Activated CD4-positive, alpha-beta T cell treated with anti-CD3 and anti-CD28 coated beads for 24 hours (primary cell): ENCODE measurements at regions not wholly inside any gene's neighbourhood (a gene's known extent, or its start where the extent isn't known, plus 50 kb on each side); places are given as distances from the start of the nearest gene placed in this dataset.

Source experiments
- DNase-seq, 2 donors: peaks; one replicate each; pipeline ENCODE4 v3.0.0-alpha.2; 2020; ENCODE audit warnings: low read depth in 2 of 2

DNA sequence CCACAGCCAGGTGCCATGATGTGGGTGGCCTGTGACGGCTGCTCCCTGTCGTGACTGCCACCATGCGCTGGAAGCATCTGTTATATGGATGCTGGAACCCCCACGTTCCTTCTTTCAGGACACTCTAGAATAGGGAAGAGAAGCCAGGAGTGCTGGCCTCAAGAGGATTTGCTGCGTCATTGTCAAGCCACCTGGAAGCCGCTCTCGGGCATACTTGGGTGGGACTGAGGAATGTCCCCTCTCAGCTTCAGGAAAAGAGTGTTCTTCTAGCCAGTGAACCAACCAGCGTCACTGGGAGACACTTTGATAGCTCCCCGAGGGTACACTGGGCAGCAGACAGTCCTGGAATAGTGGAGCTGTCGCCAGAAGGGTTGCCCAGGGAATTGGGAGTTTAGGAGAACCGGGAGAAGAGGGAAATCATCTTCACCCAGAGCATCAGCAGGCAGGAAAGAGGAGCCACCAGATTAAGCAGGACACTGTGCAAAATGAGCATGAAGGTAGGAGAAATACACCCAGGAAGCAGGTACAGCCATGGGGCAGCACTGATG lies 130.8 kb upstream of the SASH1 start:
- no peak for DNase-seq

DNA sequence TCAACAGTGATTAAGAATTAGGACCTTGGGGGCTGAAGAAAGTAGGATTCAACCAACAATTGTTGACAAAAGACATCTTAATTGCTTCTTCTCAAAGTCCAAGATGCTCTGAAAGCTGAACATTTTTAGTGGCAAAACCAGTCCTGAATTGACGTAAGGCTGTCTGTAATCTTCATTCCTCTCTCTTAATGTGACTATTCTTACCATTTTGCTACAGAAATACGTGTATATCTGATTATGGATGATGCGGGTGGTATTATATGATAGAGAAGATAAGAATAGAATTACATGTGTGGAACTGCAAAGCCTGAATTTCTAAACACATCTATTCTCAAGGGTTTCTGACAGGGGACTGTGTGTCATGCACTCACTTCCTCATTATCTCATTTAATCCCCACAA lies 130.3 kb upstream of the SASH1 start:
- no peak for DNase-seq

DNA sequence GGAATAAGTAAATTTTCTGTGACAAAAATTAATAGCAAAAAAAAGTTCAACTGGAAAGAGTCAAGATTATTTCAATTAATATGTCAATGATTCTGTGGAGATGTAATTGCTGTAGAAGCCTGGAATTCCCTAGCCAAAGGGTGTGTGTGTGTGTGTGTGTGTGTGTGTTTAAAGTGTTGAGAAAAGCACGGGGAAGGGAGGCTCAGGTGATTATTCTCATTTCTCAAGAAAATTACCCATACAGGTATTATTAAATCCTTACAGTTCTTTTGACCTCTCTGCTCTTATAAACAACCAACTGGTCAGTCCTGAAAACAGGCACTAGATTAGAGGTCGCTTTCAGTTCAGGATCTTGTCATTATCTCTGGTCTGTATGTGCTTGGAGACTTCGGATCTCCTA lies 129.3 kb upstream of the SASH1 start:
- DNase-seq, result no peak

DNA sequence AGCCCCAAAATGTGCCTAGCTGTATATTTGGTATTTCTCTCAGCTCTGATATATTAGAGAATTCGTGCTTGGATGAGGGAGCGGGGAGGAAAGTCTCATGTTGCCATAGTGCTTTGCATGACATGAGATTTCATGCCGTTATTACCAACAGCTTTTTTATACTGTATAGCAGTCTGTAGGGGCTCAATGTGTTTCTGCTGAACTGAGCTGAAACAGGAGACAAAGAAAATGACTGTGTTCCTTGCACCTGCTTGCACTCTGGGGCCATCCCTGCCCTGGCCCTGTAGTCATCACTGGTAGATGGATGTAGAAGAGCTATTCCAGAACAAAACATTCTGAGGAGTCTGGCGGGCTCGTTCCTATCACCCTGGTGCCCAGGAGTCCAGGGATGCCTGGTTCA lies 128.0 kb upstream of the SASH1 start:
- no peak for DNase-seq

DNA sequence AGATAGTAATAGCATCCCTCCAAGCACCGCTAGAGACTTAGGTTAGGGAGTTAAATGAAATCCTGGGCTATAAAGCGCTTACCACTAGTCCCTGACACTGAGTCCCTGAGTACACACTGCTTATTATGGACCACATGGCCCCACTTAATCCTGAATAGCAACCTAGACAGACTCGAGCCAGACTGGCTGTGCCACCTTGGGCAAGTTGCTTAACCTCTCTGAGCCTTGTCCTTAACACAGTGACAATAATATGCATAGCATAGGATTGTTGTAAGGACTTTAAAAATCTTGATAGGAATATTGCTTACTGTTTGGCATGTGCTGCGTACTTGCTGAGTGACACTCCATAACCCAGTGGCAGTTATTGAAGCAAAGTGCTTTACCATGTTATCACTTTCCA lies 125.6 kb upstream of the SASH1 start:
- DNase-seq, result no peak

DNA sequence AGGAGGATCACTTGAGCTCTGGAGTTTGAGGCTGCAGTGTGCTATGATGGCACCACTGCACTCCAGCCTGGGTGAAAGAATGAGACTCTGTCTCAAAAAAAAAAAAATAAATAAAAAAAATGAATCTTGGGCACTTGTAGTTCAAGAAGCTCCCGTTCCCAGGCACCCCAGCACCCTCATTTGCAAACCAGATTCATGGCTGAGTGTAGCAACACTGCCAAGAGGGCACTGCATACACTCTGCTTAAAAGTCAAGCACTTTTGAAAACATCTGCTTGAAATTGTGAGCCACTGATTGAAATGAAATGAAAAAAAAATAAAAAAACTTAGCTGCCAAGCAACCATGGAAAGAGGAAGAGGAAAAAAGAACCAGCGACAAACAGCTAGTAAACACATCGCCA lies 124.7 kb upstream of the SASH1 start:
- no peak for DNase-seq

DNA sequence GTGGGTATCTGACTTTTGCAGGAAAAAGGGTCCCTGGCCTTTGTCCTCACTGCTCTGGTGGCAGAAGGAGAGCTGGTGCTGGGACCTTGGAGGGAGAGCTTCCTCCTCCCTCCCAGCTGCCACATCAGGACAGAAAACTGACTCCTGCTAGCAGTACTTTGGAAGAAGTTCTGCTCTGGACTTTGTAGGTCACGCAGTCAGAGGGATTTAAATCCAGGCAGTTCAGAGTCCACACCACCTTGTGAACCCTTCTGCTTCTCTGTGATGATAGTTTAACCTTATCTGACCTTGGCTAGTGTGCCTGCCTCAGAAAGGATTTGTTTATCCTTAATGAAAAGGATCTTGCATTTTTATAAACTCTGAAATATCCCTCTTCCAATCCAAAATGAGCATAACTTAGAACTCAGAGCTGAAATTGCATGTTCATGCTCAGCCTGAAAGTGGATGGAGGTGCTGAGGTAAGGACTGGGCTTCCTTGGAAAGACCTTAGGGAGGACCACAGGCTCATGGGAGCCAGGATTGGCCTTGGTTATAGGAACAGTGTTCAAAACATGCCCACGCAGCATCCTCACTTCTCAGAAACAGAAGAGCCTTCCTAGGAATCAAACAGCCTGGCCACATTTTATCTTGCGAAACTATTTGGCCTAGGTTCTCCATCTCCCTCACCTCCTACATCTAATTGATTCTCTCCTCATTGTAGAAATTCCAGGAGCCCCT lies 123.9 kb upstream of the SASH1 start:
- DNase-seq, result no peak

DNA sequence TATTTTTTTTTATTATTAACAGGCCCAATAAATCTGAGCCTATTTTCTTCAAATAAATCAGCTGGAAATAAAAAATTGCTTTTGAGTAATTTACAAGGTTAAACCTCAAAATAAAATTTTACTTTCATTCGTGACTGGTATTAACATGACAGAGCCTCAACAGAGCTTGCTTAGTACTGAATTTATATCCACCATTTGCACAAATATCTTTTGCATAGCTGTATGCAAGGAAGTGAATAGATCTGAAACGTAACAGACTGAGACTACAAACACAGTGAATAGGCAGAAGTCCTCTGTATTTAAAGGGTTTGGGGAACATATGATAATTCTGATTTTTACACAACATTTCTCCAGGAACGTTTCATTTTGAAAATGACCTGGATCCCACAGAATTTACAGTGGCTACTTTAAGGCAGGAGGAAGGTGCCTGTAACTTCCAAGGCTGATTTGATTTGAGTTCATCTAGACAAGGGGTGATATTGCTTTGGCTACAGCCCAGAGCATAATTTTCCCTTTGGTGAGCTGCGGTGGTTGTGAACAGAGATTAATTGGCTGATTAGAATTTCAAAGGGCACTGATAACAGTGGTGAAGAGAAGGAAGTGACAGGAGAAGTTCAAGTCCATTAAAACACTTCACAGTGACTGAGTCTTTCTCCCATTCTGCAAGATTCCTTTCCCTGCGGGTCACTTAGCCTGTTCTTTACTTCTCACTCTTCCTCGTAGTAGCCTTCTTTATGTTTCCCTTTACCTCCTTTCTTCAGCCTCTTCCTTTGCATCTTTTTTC lies 121.2 kb upstream of the SASH1 start:
- no peak for DNase-seq

DNA sequence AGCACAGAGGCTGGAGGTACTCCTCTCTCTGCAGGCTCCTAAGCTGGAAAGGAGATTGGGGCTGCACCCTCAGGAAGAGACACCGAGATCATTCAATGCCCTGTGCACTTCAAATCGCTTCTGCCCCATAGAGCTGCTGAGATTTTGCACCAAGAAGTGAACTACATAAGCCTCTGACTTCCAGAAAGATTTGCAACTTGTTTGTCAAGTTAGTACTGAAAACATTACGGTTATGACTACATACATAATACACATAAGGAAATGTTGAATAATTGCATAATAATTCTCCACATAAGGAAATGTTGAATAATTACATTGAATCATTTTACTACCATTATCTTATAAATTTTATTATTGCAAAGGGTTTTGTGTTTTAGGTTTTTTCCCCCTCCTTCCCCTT lies 120.3 kb upstream of the SASH1 start:
- no peak for DNase-seq

DNA sequence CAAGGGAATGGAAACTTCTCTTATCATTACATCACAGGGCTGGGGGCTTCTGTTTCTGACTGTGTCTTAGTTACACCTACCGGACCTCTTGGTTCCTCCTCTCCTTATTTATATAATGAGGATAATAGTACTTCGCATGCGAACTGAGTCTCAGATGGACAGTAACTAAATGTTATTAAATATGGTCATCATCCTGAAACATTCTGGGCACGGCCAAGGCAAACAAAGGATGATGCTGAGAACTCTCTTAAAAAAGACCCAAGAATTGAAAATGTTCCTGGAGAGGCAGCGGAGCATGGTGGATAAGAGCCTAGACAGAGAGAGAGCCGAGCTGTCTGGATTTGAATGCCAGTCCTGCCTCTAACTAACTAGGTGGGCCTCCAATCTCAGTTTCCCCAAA lies 119.8 kb upstream of the SASH1 start:
- DNase-seq, result no peak

DNA sequence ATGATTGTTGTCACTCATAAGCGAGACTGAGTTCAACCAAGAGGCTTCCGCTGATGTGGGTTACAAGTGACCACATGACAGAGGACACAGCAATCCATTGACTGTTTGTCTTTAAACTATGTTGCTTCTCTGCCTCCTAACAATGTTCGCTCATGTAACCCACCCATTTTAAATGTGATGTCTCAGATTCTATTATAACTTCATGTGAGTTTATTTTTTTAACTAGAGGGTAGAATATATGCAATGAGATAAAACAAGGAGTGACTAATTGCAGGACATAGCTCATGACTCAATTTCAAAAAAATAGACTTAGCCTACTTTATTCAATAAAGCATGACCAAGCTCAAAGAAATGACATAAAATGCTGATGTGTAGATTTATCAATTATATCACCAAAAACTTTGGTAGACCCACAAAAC lies 119.2 kb upstream of the SASH1 start:
- no peak for DNase-seq

DNA sequence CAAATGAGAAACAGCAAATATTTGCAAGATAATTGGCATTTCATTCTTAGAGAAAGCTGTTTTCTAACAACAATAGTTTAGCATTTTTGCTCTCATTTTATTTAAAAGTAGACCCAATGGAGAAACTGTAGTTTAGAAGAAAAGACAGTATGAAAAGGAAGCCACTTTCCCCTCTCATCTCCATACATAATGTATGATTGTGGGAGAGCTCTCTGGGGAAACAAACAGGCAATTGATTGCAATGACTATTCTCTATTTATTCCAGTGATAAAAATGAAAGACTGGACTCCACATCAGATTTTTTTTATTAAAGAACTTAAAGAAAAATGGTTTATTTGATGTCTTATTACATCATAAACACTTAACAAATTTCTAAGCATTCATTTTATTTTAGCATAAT lies 116.8 kb upstream of the SASH1 start:
- no peak for DNase-seq

DNA sequence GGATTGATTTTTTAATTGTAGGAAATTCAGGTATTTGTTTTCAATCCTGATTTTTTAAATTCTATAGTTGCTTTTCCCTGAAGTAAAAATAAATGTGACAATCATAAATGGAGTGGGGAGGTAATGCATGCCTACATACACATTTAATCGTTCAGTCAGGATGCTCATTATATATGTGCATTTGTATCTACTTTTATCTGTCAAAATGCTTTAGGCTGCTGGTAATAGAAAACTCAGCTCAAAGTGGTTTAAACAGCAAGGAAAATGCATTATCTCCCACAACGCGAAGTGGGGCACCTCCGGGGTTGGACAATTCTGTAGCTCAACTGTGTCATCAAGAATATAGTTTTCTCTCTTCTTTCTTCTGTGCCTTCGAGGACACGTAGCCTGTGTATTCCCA lies 116.4 kb upstream of the SASH1 start:
- DNase-seq, result no peak

DNA sequence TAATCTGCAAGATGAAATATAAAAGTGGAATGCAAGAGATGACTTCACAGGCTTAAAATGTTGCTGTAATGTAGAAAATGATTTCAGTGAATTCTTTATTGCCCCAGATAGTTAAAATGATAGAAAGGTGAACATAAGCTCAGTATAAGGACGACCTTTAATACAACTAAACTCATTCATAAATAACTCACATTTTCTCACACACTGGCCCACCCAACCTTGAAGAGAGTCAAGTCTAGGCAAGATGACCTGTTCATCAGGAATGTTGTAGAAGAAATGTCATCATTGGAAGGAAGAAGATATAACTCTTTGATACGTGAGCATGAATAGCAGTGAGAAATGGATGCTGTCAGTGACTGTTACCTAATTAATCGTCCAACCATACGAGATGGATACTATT lies 111.1 kb upstream of the SASH1 start:
- DNase-seq, result no peak

DNA sequence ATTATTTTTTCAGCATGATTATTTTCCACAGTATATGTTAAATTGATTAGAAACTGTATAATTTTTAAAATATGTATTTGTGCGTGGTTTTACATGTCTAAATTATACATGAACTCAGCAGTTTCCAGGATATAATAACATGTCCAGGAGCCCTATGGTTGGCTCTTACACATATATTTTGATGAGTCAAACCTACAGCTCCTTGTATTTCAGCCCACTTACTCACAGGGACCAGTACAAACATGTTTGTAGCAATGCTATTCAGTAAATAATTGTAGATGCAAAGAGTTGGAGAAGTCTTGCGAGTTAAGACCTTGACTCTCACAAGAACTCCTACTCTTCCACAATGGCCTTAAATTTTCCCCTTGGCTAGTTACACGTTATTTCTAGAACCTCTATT lies 107.2 kb upstream of the SASH1 start:
- no peak for DNase-seq

DNA sequence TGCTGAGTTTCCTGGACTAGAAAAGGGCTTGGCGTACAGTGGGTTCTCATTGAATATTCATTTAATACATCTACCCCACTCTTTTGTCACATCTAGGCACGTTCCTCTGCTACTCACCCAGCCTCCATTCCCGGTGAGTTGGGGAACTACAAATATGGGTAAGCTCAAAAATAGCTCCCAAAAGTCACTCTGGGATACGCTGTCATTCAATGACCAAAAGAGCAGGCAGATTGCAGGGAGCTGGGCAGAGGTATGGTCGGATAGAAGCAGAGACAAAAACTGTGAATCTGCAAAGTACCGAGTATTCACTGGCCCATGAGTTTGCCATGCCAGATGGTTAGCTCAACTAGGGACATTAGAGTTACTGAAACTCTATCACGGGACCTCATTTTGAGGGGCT lies 103.9 kb upstream of the SASH1 start:
- DNase-seq, result no peak

DNA sequence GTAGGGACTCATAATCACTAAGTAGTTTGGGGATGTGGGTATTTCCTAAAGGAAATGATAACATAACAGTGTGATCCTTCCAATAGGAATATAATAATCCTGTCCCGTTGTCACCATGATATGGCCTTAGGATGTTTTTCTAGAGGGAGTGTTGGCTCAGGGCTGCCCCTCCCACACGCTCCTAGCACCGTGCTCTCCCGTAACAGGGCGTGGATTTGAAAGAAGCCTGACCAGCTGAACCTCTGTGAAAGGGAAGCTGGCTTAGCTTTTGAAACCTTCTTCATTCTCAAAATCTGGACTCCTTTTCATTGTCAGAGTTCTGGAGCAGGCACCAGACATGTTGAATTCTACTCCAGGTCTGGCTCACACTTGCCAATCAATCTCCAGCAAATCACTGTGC lies 103.4 kb upstream of the SASH1 start:
- DNase-seq, result no peak

DNA sequence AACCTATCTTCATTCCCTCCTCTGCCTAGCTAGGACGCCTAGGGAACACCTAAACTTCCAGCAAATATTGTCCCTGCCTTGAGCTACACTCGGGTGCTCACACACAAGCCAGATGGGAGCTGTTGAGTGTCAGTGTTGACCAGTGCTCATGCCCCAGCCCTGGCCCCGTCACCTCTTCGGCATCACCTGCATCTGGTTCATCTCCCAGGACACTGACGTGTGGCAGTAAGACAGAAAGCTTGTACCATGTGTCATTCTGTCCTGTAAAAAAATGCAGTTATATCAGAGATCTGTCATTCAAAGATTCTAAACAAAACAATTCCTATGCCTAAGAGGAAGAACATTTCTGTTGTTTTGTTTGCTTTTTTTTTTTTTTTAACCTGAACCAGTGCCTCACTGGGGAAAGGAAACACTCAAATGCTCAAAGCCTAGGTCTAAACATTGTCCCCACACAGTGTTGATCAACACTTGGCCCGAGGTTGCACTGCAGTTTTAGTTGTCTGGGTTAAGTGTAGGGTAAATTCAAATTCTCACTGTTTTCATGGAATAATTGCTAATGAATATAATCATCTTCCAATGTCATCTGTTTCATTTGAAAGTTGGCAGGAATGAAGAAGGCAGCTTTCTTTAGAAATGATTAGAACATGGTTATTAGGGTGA lies 102.7 kb upstream of the SASH1 start:
- DNase-seq, result no peak

DNA sequence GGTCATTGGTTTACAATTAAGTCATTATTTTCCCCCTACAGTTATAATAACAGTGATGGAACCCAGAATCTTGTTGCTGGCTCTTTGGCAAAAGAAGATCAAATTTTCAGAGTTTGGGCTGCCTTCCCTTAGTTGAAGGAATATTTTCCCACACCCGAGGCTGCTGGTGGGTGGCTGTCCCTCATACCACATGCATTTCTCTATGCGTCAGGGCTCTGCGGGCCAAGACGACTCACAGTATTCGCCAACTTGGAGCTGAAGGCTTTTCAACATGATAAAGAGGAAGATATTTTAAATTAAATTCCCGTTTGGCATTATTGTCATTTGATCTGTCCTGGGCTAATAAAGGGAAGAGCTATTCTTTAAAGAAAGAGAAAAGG lies 102.2 kb upstream of the SASH1 start:
- DNase-seq, result no peak

DNA sequence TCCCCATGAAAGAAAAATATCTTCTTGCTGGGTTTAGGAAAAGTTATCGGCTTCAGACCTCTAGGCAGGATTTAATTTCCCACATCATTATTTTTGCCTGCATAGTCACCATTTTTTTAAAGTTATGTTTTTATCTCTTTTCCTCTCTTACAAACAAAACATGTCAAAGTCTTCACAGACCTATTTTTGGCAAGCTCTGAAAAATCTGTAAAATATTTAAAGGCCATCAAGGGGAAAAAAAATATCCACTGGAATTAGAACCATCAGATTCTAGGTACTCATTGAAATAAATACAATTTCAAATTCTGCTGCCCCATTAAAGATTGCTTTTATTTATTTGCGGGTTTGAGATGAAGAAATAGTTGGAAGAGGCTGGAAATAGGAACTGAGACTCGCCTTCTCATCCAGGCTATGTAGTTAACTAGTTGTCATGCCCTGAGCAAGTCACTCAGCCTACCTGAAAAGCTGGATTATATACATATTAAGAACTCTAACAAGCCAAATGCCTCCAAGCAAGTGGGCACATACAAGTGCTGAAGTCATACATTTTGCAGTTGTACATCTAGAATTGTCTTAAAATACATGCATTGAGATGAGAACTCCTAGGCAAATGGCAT lies 101.7 kb upstream of the SASH1 start:
- no peak for DNase-seq

DNA sequence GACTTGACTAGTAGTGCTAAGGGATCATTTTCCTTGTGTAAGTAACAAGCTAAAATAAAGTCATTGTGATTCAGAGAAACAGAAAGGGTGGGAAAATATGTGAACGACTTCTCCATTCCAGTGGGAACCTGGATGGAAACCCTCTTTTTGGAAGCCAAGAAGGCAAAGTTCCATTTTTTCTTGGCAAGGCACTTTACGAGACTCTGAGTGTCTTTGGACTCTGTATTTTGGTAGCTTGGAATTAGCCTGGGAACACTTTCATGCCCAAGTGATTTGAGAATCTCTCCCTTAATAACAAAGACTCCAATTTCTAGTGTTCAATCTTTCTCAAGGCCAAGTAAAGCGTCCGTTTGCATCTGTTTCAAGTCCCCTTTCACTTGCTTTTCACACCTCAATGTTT lies 100.5 kb upstream of the SASH1 start:
- no peak for DNase-seq

DNA sequence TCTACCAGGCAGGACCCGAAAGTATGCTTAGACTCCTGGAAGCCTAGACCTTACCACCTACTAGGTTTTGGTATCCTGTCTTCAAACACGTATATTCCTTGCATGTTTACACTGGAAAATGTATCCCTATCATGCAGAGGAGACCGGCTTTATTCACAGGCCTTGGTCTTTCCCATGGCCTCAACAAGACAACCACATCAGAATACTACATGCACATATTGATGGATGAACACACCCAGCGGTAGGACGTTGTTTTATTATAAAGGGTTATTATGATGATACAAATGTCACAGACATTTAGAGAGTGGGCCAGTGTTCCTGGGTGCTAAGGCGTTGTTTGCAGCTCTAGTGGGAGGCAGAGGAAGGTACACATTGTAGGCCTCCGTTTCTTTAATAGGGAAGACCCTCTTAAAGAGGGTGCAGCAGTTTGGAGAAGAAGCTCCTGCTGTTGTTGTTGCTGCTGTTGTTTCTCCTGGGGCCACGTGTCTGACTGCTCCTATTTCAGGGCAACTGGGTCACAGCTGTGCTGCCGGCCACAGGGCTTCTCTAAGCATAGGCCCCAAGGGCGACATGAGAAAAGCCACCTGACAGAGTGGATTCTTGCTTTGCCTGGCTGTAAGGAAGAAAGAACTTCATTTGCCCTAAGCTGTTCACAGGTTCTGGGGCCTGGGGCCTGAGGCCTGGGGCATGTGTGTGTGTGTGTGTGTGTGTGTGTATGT lies 98.3 kb upstream of the SASH1 start:
- DNase-seq, result no peak
